GM19238 (cell line): ENCODE measurements at regions not wholly inside any gene's neighbourhood (a gene's known extent, or its start where the extent isn't known, plus 50 kb on each side); places are given as distances from the start of the nearest gene placed in this dataset.
"Not testable (repeated sequence)": the region's sequence is repeated elsewhere in the genome, so short reads cannot be mapped to it uniquely, and the experiment has no call there.

ENCODE experiments used
- DNase-seq: peaks from one replicate; pipeline ENCODE4 v3.0.0; 2011; ENCODE audit warnings: low spot score; ENCODE audit not compliant: insufficient read length

- DNase-seq = no peak
Measured at GRCh38 chrX:55326985-55327384, 62.3 kb upstream of the PAGE3 start.

DNA sequence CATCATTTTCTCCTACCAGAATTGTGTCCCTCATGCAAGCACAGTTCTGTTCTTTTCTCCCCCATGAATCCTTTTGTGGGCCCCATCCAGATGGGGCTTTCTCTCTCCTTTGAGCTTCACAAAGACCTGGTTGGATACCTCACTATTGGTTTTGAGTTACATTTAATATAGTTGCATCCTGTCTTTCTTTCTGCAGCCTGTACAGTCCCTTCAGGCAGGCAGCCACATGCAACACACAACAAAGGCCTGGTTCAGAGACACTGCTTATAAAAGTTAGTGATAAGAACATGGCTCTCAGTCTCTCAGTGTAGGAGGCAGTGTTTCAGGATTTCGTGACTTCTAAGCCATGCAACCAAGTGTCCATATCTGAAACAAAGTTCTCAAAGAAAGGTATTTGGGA lies 70.6 kb upstream of the PAGE3 start:
- no peak for DNase-seq

- DNase-seq = no peak
Measured at GRCh38 chrX:55336176-55336575, 71.5 kb upstream of the PAGE3 start.

- DNase-seq = no peak
Measured at GRCh38 chrX:55340896-55341433, 76.2 kb upstream of the PAGE3 start.

DNA sequence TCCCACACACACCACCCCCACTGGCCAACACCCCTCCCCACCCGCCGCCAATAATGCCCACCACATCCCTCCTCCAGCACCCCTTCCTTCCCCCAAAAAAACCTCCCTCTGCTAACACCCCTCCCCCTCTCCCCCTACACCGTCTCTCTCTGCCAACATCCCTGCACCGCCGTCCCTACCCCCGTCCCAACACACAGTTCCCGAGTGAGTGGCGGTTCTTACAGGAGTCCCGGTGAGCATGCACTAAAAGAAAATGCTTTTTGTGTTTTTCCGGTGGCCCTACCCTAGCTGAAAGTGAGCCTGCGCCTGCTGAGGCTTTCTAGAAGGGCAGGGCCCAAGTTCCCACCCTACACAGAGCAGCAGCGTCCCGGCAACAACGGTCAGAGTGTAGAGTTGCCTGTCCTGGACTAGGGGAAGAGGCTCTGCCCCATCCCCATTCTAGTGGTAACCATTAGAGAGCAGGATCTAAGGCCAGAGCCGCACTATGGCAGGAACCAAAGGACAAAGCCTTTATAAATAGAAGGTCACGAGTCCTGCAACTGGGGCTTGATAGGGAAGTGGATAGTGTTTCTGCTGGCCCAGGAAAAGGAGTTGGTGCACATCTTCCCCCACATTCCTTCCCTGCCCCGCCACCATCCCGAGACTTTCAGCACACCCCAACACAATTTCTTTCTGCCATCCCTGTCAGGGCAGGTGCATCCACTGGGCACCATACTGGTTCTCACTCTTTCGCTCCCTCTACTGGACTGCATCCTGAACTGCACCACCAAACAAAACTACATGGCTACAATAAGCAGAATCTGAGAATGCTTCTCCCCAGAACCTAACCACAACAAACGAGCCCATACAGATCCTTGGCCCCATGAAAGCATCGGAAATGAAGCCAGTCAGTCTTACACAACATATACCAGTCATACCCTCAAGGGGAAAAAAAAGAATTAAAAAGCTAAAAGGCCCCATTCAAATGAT lies 78.1 kb upstream of the PAGE3 start:
- DNase-seq = peak; percentile 9

DNA sequence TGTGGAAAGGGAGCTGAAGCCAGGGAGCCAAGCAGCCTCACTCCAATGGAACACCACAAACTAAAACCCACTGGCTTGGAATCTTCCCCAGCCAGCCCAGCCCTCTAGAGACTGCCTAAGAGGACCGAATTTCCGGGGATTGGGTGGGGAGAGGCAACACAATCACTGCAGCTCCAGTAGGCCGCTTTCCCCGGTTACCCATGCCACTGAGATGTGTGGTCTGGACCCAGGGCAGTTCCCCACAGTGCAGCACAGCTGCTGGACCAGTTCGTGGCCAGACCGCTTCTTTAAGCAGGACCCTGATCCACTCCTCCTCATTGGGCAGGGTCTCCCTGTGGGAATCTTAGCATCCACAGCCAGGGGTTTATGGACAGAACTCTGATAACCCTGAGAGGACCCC lies 91.9 kb upstream of the PAGE3 start:
- DNase-seq = no peak

GRCh38 chrX:55357236-55357635 lies 92.5 kb upstream of the PAGE3 start:
- DNase-seq = no peak

GRCh38 chrX:55379396-55379795 lies 72.5 kb upstream of the MAGEH1 start:
- DNase-seq = no peak

GRCh38 chrX:55389376-55389775 lies 62.6 kb upstream of the MAGEH1 start:
- DNase-seq = no peak

- not testable (repeated sequence) for DNase-seq
Measured at GRCh38 chrX:55396836-55397235, 55.1 kb upstream of the MAGEH1 start.
